Liver (tissue), 8 donors: ENCODE measurements at regions not wholly inside any gene's neighbourhood (a gene's known extent, or its start where the extent isn't known, plus 50 kb on each side); places are given as distances from the start of the nearest gene placed in this dataset.

ENCODE experiments used
- DNase-seq: peaks from one replicate; pipeline ENCODE4 v3.0.0-alpha.2; 2017; ENCODE audit warnings: low spot score
- H3K27ac ChIP-seq, 2 donors: one replicate each; pipeline ENCODE4 v1.7.0; 2013; ENCODE audit warnings: inconsistent platforms in 2 of 2, low read length in 2 of 2, control low read depth in 1 of 2, low read depth in 1 of 2, mild to moderate bottlenecking in 1 of 2
- H3K27me3 ChIP-seq, 4 donors: one replicate each; pipeline versions ENCODE4 v1.6.1 to v1.7.0; 2013; ENCODE audit warnings: low read length in 3 of 4, inconsistent platforms in 1 of 4, mild to moderate bottlenecking in 1 of 4, moderate library complexity in 1 of 4; ENCODE audit not compliant: control insufficient read depth in 4 of 4, insufficient read depth in 4 of 4
- H3K36me3 ChIP-seq, 4 donors: one replicate each; pipeline versions ENCODE4 v1.6.1 to v1.7.0; 2013; ENCODE audit warnings: low read length in 3 of 4, mild to moderate bottlenecking in 3 of 4, low read depth in 1 of 4, moderate library complexity in 1 of 4; ENCODE audit not compliant: control insufficient read depth in 4 of 4, insufficient read depth in 3 of 4
- H3K4me1 ChIP-seq, 4 donors: one replicate each; pipeline versions ENCODE4 v1.6.1 to v1.7.0; 2013; ENCODE audit warnings: low read length in 3 of 4, mild to moderate bottlenecking in 3 of 4, moderate library complexity in 1 of 4; ENCODE audit not compliant: control insufficient read depth in 4 of 4, insufficient read depth in 4 of 4
- H3K4me3 ChIP-seq, 3 donors: one replicate each; pipeline versions ENCODE4 v1.6.1 to v1.7.0; 2013; ENCODE audit warnings: low read length in 3 of 3, control low read depth in 1 of 3, low read depth in 1 of 3, mild to moderate bottlenecking in 1 of 3
- H3K9ac ChIP-seq, 2 donors: one replicate each; pipeline ENCODE4 v1.7.0; 2013; ENCODE audit warnings: low read length in 2 of 2, mild to moderate bottlenecking in 2 of 2, moderate library complexity in 2 of 2, control low read depth in 1 of 2, low read depth in 1 of 2
- H3K9me3 ChIP-seq, 4 donors: one replicate each; pipeline versions ENCODE4 v1.6.1 to v1.7.0; 2013; ENCODE audit warnings: low read length in 3 of 4; ENCODE audit not compliant: control insufficient read depth in 4 of 4
- ATF3 ChIP-seq: IDR thresholded peaks from 2 replicates; pipeline ENCODE4 v1.6.1; 2016; ENCODE audit warnings: antibody characterized with exemption
- CTCF ChIP-seq: fragments of 150-350 bp; IDR thresholded peaks from 2 replicates; pipeline ENCODE4 v1.5.1; 2017; ENCODE audit warnings: improper control_type of control experiment, low read depth, low read length; ENCODE audit not compliant: missing input control
- FOXA1 ChIP-seq: IDR thresholded peaks from 2 replicates; pipeline ENCODE4 v1.6.1; 2016; ENCODE audit warnings: antibody characterized with exemption
- FOXA2 ChIP-seq: IDR thresholded peaks from 2 replicates; pipeline ENCODE4 v1.6.1; 2016; ENCODE audit warnings: antibody characterized with exemption
- HNF4A ChIP-seq, 2 donors: conservative IDR thresholded peaks; 2 replicates each; pipeline ENCODE4 v1.6.1; 2016; ENCODE audit warnings: antibody characterized with exemption in 2 of 2, mild to moderate bottlenecking in 2 of 2
- HNF4G ChIP-seq: IDR thresholded peaks from 2 replicates; pipeline ENCODE4 v1.6.1; 2016; ENCODE audit warnings: antibody characterized with exemption
- JUND ChIP-seq, 2 donors: IDR thresholded peaks; 2 replicates each; pipeline ENCODE4 v1.6.1; 2016; ENCODE audit warnings: antibody characterized with exemption in 2 of 2
- MAX ChIP-seq: IDR thresholded peaks from 2 replicates; pipeline ENCODE4 v1.6.1; 2016; ENCODE audit warnings: antibody characterized with exemption
- NR2F2 ChIP-seq: IDR thresholded peaks from 2 replicates; pipeline ENCODE4 v1.6.1; 2016; ENCODE audit warnings: antibody characterized with exemption
- RAD21 ChIP-seq, 2 donors: IDR thresholded peaks; 2 replicates each; pipeline ENCODE4 v1.6.1; 2016; ENCODE audit warnings: antibody characterized with exemption in 2 of 2, mild to moderate bottlenecking in 2 of 2
- REST ChIP-seq: IDR thresholded peaks from 2 replicates; pipeline ENCODE4 v1.6.1; 2016; ENCODE audit warnings: antibody characterized with exemption, mild to moderate bottlenecking
- RXRA ChIP-seq, 2 donors: IDR thresholded peaks; 2 replicates each; pipeline ENCODE4 v1.6.1; 2017 to 2018; ENCODE audit warnings: antibody characterized with exemption in 2 of 2, mild to moderate bottlenecking in 1 of 2
- SP1 ChIP-seq: IDR thresholded peaks from 2 replicates; pipeline ENCODE4 v1.6.1; 2018; ENCODE audit warnings: antibody characterized with exemption, mild to moderate bottlenecking
- TAF1 ChIP-seq: conservative IDR thresholded peaks from 2 replicates; pipeline ENCODE4 v1.6.1; 2016; ENCODE audit warnings: antibody characterized with exemption, mild to moderate bottlenecking
- YY1 ChIP-seq: IDR thresholded peaks from 2 replicates; pipeline ENCODE4 v1.6.1; 2016; ENCODE audit warnings: antibody characterized with exemption, mild to moderate bottlenecking
- ZBTB33 ChIP-seq: IDR thresholded peaks from 2 replicates; pipeline ENCODE4 v1.6.1; 2016; ENCODE audit warnings: antibody characterized with exemption
- WGBS: extraction: QIAGEN DNeasy Blood & Tissue Kit; methylation state at CpG from one replicate; pipeline ENCODE4 v1.1.7; 2013; 5-methylcytosine and 5-hydroxymethylcytosine counted together
- donor health status: healthy.
- donor health status: healthy.
- donor health status: healthy.
- donor health status: healthy.
- donor health status: healthy.

GRCh38 chr3:18008706-18009368 is 266.4 kb upstream of the TBC1D5 start:
- no peak for DNase-seq
- TF ChIP-seq ZBTB33: no peak
- no peak for TF ChIP-seq FOXA1
- TF ChIP-seq ATF3: no peak
- TF ChIP-seq JUND (IDR thresholded peaks at IDR 0.05): no peak
- no peak for TF ChIP-seq HNF4G
- no peak for TF ChIP-seq FOXA2
- no peak for TF ChIP-seq YY1
- no peak for TF ChIP-seq MAX
- H3K4me1 ChIP-seq: no peaks in the 10 kb centered on the region
- WGBS: 57% methylated on average over 5 of the region's 5 CpGs
- no peak overlapping the region for H3K27ac ChIP-seq
- no peak overlapping the region for H3K9ac ChIP-seq
- H3K4me3 ChIP-seq: no peak overlapping the region
- H3K36me3 ChIP-seq: no peaks in the 10 kb centered on the region
- H3K9me3 ChIP-seq: no peaks in the 10 kb centered on the region
- H3K27me3 ChIP-seq: no peaks in the 10 kb centered on the region

- Histone ChIP-seq H3K27me3 (no peaks in the 10 kb centered on the region), H3K9me3 (no peaks in the 10 kb centered on the region), H3K9ac (no peak overlapping the region), H3K36me3 (no peaks in the 10 kb centered on the region), H3K4me3 (no peak overlapping the region), H3K4me1 (no peaks in the 10 kb centered on the region), H3K27ac (no peak overlapping the region)
- TF ChIP-seq HNF4G (no peak), HNF4A (conservative IDR thresholded peaks at IDR 0.05) (no peak), RXRA (IDR thresholded peaks at IDR 0.05) (no peak), NR2F2 (no peak), JUND (IDR thresholded peaks at IDR 0.05) (no peak), CTCF (no peak), FOXA2 (no peak)
- no peak for DNase-seq
- WGBS: 73% methylated on average over 1 of the region's 1 CpG
Observed at GRCh38 chr3:18007980-18008379, 265.5 kb upstream of the TBC1D5 start.

- Histone ChIP-seq H3K27ac (no peak overlapping the region), H3K9me3 (no peaks in the 10 kb centered on the region), H3K4me3 (no peak overlapping the region), H3K9ac (no peak overlapping the region), H3K4me1 (no peaks in the 10 kb centered on the region), H3K36me3 (no peaks in the 10 kb centered on the region), H3K27me3 (no peaks in the 10 kb centered on the region)
- DNase-seq: no peak
- TF ChIP-seq YY1 (no peak), ZBTB33 (no peak), RAD21 (IDR thresholded peaks at IDR 0.05) (no peak), HNF4A (conservative IDR thresholded peaks at IDR 0.05) (no peak), NR2F2 (no peak), TAF1 (no peak), REST (no peak), MAX (no peak), ATF3 (no peak), RXRA (IDR thresholded peaks at IDR 0.05) (no peak), HNF4G (no peak), SP1 (no peak), FOXA1 (no peak), JUND (IDR thresholded peaks at IDR 0.05) (no peak)
Observed at GRCh38 chr3:17995769-17996168, 253.3 kb upstream of the TBC1D5 start.
